Dendritic cell treated with granulocyte-macrophage colony-stimulating factor and Interleukin-4, amounts not matched to agents 40 ng/mL and 50 ng/mL, for 4 days (primary cell): ENCODE measurements at regions not wholly inside any gene's neighbourhood (a gene's known extent, or its start where the extent isn't known, plus 50 kb on each side); places are given as distances from the start of the nearest gene placed in this dataset.

ENCODE experiments used
- H3K27ac Mint-ChIP-seq: one replicate; pipeline ENCODE4 v1.8.0; 2022; ENCODE audit warnings: mild to moderate bottlenecking, mixed read lengths
- H3K27me3 Mint-ChIP-seq: one replicate; pipeline ENCODE4 v1.8.0; 2022; ENCODE audit warnings: mild to moderate bottlenecking, mixed read lengths
- H3K36me3 Mint-ChIP-seq: one replicate; pipeline ENCODE4 v1.8.0; 2022; ENCODE audit warnings: low read depth, mixed read lengths
- H3K4me1 Mint-ChIP-seq: one replicate; pipeline ENCODE4 v1.8.0; 2022; ENCODE audit warnings: low read depth, mixed read lengths
- H3K4me3 Mint-ChIP-seq: one replicate; pipeline ENCODE4 v1.8.0; 2022; ENCODE audit warnings: mild to moderate bottlenecking, moderate library complexity, mixed read lengths
- H3K9me3 Mint-ChIP-seq: one replicate; pipeline ENCODE4 v1.8.0; 2022; ENCODE audit warnings: mixed read lengths
- intact Hi-C: fragments of 100-400 bp; cut with micrococcal nuclease; formaldehyde crosslinking; loops from one replicate; pipeline ENCODE4 v1.15.0; 2022

DNA sequence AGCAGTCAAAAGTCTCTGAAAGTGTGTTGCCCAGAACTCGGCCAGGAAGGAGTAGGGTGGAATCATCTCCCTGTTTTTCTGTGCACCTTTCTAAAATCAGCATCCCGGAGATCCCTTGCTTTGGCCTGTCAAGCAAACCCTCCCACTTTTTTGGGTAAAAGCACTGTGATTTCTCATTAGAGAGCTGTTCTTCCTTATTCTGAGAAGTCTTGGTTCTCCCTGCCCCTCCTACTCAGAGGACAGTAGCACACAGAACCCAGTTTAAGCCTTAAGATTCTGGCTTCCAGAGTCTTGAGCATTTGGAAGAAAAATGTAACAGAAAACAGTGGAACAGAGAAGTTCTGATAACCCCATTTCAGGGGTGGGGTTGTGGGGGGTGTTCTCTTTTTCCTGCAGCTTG lies 52.6 kb upstream of the KATNAL1 start:
- no peaks in the 10 kb centered on the region for H3K36me3 Mint-ChIP-seq
- peaks cover 57% of the 10 kb centered on the region for H3K4me1 Mint-ChIP-seq
- H3K27me3 Mint-ChIP-seq, result no peaks in the 10 kb centered on the region
- intact Hi-C loops, result loop anchor here (5.0 to 10.0 kb wide), 3 partner anchors 107 to 225 kb away; partner anchors contain the start of gene HMGB1
- H3K9me3 Mint-ChIP-seq, result no peaks in the 10 kb centered on the region
- peak overlapping the region; percentile 93 for H3K27ac Mint-ChIP-seq
- H3K4me3 Mint-ChIP-seq, result peak overlapping the region; percentile 51

DNA sequence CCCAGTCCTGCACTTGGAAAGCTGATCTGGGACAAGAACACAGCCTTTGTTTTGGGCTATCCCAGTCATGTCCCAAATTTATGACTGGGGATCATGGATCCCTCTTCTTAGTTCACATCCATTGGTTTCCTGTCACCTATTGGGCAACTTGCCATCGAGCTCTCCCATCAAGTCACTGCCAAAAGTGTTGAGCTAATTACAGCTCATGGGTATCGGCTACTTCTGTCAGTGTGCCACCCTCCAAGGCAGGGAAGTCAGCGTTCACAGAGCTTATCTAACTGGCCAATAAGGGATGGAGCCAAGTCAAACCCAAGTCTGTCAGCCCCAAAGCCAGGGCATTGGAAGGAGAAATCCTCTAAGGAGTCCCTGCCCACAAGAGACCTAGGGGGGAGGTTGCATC lies 53.2 kb upstream of the KATNAL1 start:
- Mint-ChIP-seq H3K9me3 (no peaks in the 10 kb centered on the region), H3K27me3 (no peaks in the 10 kb centered on the region), H3K27ac (peak overlapping the region; percentile 93), H3K4me3 (peak overlapping the region; percentile 51), H3K4me1 (peaks cover 61% of the 10 kb centered on the region), H3K36me3 (no peaks in the 10 kb centered on the region)
- intact Hi-C loops, result no loop called here

DNA sequence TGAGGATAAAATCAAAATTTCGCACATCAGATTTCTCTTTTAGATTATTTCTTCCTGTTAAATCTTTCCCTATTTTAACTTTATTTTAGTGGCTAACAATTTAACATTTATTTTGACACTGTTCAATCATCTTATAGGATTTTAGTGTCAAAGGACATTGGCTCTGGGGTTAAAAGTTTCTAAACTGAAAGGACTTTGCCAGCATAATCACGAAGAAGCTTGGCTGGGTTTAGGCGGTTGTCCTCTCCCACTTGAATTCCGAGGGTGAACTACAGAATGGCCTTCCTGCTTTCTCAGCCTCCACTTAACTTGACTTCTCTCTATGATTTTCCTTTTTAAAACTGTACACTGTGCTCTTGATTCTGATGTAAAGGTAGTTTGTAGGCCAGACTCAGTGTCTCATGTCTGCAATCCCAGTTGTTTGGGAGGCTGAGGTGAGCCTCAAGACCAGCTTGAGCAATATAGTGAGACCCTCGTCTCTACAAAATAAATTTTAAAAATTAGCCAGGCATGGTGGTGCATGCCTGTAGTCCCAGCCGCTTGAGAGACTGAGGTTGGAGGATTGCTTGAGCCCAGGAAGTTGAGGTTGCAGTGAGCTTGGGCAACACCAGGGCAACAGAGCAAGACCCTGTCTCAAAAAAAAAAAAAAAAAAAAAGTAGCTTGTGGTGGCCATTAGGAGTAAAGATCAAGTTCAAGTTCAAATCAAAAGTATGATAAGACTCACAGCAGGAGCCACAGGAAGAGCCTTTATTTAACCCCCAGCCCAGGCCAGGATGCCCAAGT lies 54.8 kb upstream of the KATNAL1 start:
- no peaks in the 10 kb centered on the region for H3K36me3 Mint-ChIP-seq
- peaks cover 70% of the 10 kb centered on the region for H3K4me1 Mint-ChIP-seq
- intact Hi-C loops, result no loop called here
- no peaks in the 10 kb centered on the region for H3K9me3 Mint-ChIP-seq
- H3K4me3 Mint-ChIP-seq, result no peak overlapping the region
- H3K27ac Mint-ChIP-seq, result peak overlapping the region; percentile 21
- H3K27me3 Mint-ChIP-seq, result no peaks in the 10 kb centered on the region

DNA sequence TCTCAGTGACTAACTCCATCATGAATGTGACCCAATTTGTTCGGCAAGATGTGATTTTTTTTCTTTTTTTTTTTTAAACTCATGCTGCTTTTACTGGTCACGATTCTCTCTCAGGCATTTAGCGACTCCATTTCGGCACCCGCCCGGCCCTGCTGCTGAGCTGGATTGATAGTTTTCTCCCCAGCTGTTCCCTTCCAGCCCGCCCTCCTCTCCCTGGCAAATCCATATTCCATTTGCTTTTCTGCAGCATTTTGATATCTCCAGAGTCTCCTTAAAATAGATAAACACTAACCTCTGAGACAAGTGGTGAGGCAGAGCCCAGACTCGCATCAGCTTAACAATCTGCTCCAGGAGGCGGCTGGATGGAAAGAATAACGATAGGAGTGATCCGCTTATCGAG lies 55.5 kb upstream of the KATNAL1 start:
- Mint-ChIP-seq H3K27me3 (no peaks in the 10 kb centered on the region), H3K36me3 (no peaks in the 10 kb centered on the region), H3K4me1 (peaks cover 65% of the 10 kb centered on the region), H3K4me3 (no peak overlapping the region), H3K27ac (peak overlapping the region; percentile 21), H3K9me3 (no peaks in the 10 kb centered on the region)
- intact Hi-C loops, result no loop called here

DNA sequence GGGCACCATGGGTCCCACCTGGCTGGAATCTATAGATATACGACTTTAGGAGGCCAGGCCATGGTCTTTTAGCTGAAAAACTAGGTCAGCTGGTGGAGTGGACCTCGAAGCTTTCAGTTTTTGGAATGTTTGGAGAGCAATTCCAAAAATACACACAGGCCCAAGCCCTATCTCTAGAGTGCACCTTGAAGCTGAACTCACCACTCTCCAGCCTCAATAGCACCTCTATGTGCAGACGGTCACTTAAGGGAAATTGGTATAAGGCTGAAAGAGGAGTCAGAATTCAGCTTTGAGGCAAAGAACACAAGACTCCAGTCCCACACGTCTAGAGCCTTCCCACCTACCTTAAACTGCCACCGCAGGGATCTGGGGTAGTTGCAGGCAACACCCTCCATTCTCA lies 56.4 kb upstream of the KATNAL1 start:
- intact Hi-C loops, result no loop called here

DNA sequence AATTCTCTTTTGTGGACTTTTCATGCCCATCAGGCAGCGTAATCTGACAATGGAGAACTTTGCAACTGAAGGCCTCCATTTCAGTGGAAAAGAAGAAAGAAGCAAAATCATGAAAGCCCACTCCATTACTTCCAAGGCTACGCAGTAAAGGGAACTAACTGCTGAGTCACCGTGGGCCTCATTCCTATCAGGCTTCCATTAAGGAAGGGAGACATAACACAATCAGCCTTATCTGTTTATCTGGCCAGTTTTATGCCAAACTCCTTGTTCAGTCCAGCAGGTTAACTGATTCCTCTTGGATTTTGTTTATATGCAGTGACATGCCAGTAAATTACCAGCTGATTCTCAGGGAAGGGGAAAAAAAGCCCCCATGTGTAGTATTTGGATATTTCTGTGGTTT lies 56.8 kb upstream of the KATNAL1 start:
- H3K27ac Mint-ChIP-seq, result peak overlapping the region; percentile 32
- no peaks in the 10 kb centered on the region for H3K27me3 Mint-ChIP-seq
- H3K4me3 Mint-ChIP-seq, result no peak overlapping the region
- no peaks in the 10 kb centered on the region for H3K36me3 Mint-ChIP-seq
- no peaks in the 10 kb centered on the region for H3K9me3 Mint-ChIP-seq
- H3K4me1 Mint-ChIP-seq, result peaks cover 62% of the 10 kb centered on the region
- intact Hi-C loops, result no loop called here

More for the DNA sequence above, 56.4 kb upstream of the KATNAL1 start:
- Mint-ChIP-seq H3K9me3 (no peaks in the 10 kb centered on the region), H3K27ac (peak overlapping the region; percentile 32), H3K4me1 (peaks cover 61% of the 10 kb centered on the region), H3K27me3 (no peaks in the 10 kb centered on the region), H3K4me3 (no peak overlapping the region), H3K36me3 (no peaks in the 10 kb centered on the region)

DNA sequence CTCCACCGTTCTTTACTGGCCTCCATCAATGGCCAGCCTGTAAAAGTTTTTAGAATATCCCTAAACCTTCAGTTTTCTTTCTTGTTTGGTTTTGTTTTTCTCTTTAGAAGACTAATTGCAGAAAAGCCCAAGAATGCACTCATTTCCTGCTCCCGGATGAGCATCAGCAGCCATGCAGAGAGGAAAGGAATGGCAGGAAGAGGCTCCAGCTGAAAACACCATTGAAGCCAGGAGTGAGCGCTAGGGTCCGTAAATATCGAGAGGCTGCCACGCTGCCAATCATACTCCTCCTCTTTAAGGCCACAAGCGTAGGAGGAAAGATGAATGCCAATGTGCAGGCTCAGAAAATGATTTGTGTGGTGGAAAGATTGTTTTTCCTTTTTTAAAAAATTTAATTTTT lies 57.4 kb upstream of the UBE2L5 start:
- Mint-ChIP-seq H3K36me3 (no peaks in the 10 kb centered on the region), H3K4me1 (peaks cover 59% of the 10 kb centered on the region), H3K4me3 (no peak overlapping the region), H3K27ac (peak overlapping the region; percentile 32), H3K27me3 (no peaks in the 10 kb centered on the region), H3K9me3 (no peaks in the 10 kb centered on the region)
- intact Hi-C loops, result loop anchor here (5.0 kb wide), 1 partner anchor 42 kb away; no protein-coding TSS in a partner anchor

DNA sequence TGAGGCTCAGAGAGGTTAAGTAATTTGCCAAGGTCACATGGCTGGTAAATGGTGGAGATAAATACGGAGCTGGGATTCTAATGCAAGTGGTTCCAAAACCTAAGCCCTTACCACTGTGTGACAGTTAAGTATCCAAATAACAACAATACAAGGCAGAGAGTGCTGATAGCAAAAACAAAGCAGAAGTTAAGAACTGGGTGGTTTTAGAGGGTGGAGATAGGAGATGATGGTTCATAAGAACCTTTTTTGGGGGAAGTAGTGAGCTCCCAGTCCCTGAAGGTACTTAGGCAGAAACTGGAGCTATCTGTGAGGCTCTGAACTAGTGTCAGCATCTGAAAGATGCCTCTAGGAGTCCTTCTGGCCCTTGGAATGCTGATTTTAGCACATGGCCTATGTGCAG lies 56.2 kb upstream of the UBE2L5 start:
- Mint-ChIP-seq H3K4me1 (peaks cover 49% of the 10 kb centered on the region), H3K27me3 (no peaks in the 10 kb centered on the region), H3K27ac (peak overlapping the region; percentile 42), H3K36me3 (no peaks in the 10 kb centered on the region), H3K9me3 (no peaks in the 10 kb centered on the region), H3K4me3 (no peak overlapping the region)
- intact Hi-C loops, result loop anchor here (5.0 kb wide), 1 partner anchor 41 kb away; no protein-coding TSS in a partner anchor

DNA sequence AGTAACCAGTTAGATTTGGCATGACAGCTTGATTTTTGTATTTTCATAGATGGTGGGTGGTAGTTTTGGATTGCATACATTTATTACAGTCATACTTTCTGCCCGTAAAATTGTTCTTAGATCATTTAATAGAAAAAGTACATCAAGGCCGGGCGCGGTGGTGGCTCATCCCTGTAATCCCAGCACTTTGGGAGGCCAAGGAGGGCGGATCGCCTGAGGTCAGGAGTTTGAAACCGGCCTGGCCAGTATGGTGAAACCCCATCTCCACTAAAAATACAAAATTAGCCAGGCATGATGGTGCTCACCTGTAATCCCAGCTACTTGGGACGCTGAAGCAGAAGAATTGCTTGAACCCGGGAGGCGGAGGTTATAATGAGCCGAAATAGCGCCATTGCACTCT lies 55.0 kb upstream of the UBE2L5 start:
- intact Hi-C loops, result loop anchor here (5.0 kb wide), 1 partner anchor 40 kb away; no protein-coding TSS in a partner anchor
- Mint-ChIP-seq H3K4me1 (peaks cover 55% of the 10 kb centered on the region), H3K36me3 (no peaks in the 10 kb centered on the region), H3K9me3 (no peaks in the 10 kb centered on the region), H3K4me3 (no peak overlapping the region), H3K27ac (no peak overlapping the region), H3K27me3 (no peaks in the 10 kb centered on the region)

DNA sequence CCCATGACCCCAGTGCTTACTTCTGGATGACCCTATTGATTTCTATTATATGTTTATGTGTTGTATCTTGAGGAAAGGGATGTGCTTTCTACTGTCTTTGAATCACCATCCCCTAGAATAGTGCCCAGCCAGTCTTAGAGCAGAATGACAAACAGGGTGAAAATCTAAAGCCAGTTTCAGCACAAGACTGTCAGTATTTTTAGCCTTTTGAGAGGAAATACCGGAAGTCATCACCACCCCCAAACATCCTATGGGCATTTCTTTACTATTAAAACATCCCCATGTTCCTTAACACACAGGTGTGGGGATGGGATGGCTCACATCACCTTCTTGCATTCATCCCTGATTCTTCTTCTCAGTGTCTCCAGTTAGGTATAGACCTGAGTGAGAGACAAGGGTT lies 52.1 kb upstream of the UBE2L5 start:
- Mint-ChIP-seq H3K4me3 (no peak overlapping the region), H3K27me3 (no peaks in the 10 kb centered on the region), H3K4me1 (peaks cover 45% of the 10 kb centered on the region), H3K27ac (no peak overlapping the region), H3K36me3 (no peaks in the 10 kb centered on the region), H3K9me3 (no peaks in the 10 kb centered on the region)
- intact Hi-C loops, result no loop called here

DNA sequence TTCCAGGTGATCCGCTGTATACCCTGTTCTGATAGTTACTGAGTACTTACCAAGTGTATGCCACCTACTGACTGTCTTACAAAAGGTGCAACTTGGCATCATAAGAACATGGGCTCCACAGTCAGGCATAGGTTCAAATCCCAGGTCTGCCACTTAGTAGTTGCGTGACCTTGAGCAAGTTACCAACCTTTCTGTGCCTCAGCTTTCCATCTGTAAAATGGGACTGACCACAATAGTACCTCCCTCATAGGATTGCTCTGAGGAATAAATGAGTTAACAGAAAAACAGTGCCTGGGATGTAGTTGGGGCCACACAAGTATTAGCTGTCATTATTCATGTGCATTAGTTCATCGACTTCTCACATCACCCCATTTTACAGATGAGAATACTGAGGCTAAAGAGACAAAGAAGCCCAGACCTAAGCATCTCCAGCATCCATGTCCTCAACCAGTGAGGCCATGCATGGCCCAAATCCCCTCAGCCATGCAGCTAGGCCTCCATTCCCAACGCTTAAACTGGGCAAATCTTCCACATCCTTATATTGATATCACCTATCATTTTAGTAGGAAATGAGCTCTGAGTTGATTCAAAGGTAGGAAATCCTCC lies 51.3 kb upstream of the UBE2L5 start:
- intact Hi-C loops, result no loop called here

DNA sequence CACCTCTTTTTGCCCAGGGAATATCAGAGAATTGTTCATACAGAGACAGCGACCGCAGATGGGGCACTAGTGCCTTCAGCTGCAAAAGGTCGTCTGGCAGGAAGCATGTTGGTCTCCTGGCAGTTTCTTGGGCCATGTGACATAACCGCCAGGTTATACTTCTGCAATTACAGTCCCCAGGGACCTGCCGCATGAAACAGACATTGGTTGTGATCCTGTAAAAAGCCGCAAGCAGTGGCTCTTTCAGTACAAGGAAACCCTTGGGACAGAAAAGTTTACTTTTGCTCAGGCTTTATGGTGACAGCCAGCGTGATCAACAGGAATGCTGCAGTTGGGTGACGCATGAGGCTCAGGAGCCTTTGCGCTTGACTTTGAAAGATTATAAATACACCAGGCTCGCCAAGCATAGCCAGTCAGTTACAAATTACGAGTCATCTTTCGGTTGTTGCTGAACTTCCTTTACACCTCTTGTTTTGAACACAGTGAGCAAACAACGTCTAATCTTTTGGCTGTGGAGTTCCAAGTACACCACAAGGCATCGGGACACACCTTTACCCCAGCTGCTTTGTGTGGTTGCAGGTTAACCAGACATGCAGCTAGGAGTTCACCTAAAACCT lies 50.5 kb upstream of the UBE2L5 start:
- intact Hi-C loops, result no loop called here
- peaks cover 37% of the 10 kb centered on the region for H3K4me1 Mint-ChIP-seq
- no peak overlapping the region for H3K4me3 Mint-ChIP-seq
- H3K36me3 Mint-ChIP-seq, result no peaks in the 10 kb centered on the region
- H3K9me3 Mint-ChIP-seq, result no peaks in the 10 kb centered on the region
- no peaks in the 10 kb centered on the region for H3K27me3 Mint-ChIP-seq
- H3K27ac Mint-ChIP-seq, result no peak overlapping the region

More for the DNA sequence above, 51.3 kb upstream of the UBE2L5 start:
- Mint-ChIP-seq H3K9me3 (no peaks in the 10 kb centered on the region), H3K4me1 (peaks cover 37% of the 10 kb centered on the region), H3K27me3 (no peaks in the 10 kb centered on the region), H3K4me3 (no peak overlapping the region), H3K36me3 (no peaks in the 10 kb centered on the region), H3K27ac (no peak overlapping the region)
